ENCODE measurements at regions not wholly inside any gene's neighbourhood (a gene's known extent, or its start where the extent isn't known, plus 50 kb on each side); places are given as distances from the start of the nearest gene placed in this dataset.

DNA sequence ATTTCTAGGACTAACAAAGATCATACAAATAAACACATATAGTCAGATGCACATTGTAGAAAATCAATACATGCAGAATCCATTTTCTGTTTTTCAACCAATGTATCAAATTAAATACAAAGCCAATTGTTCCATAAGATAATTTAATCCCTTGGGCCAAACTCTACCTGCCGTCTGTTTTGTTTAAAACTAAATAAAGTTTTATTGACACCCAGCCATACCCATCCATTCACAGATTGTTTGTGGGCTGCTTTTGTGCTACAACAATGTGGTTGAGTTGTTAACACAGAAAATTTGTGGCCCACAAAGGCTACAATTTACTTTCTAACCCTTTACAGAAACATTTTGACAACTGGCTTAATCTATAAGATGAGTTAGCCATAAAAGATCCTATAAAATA lies 484.0 kb upstream of the ID2 start:
- TF ChIP-seq YY1 (IDR thresholded peaks at IDR 0.05; ENCODE audit: insufficient read depth, insufficient read length) (no peak), SUZ12 (IDR thresholded peaks at IDR 0.05; ENCODE audit: extremely low read depth, insufficient read depth, insufficient read length) (no peak), ZNF274 (IDR thresholded peaks at IDR 0.05; ENCODE audit: low read depth, low read length) (no peak)

All from NT2/D1 (cell line).